HG03139 (cell line): ENCODE measurements at regions not wholly inside any gene's neighbourhood (a gene's known extent, or its start where the extent isn't known, plus 50 kb on each side); places are given as distances from the start of the nearest gene placed in this dataset.

ENCODE experiments used
- ATAC-seq: cut with Tn5 transposase; IDR thresholded peaks from one replicate; pipeline ENCODE4 v1.9.1; 2021; ENCODE audit not compliant: unreplicated experiment

DNA sequence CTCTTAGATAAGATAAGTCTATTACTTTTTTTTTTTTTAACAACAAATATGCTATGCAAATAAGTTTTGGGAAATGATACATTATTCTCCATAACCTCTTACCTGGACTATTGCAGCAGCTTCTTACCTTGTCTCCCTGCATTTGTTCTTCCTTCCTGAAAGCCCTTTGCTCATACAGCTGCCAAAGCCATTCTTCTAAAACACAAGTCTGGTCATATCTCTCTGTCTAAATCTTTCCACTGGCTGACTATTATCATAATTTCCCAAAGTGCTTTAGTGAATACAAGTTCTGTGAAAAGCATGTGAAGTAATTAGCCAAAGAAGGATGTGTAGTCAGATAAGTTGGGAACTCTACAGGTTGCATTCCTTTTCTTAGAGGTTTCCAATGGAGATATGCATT is 115.4 kb upstream of the CNTLN start:
- ATAC-seq, result no peak

- no peak for ATAC-seq
Measured at GRCh38 chr9:17018540-17019196, 116.2 kb upstream of the CNTLN start.

DNA sequence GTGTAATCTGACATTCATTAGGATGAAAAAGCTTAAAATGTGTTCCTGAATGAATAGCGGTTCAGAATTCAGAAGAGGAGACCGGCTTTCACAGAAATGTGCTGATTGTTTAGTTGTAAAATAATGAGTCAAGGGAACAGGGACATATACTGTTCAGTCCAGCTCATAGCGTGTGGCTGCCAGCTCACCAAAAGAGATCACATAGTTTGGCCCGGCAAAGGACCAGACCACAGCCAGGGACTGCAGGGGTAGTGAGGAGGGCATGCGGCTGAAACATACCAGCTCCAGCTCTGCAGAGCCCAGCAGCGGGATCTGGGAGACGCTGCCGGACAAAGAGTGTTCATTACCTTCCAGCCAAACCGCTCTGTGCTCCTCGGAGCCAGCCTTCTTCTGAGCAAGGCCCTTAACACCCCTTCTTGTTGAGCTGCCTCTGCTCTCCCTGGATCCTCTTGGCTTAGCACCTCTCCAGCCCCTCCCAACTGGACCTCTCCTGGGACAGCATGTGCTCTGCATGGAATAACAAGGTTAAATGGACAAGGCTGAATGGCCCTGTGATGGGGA is 116.8 kb upstream of the CNTLN start:
- ATAC-seq, result no peak

GRCh38 chr9:17013891-17014290 is 120.9 kb upstream of the CNTLN start:
- ATAC-seq, result no peak

DNA sequence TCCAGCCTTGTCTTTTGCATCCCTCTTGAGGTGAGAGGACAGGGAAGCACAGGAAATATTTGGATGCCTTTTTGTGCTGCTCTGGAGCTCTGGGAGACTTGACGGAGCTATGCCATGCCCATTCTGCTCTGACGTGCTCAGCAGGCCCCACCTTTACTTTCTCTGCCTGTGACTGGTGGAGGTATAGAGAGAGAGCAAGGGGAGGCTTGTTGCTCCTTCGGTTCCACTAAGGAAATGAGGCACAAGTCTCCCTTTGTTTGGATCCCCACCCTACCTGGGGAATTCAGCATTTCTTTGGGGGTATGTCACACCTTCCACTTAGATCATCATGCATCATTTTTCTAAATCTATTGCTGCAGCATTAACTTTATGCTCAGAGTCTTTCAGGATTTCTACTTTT is 121.8 kb upstream of the CNTLN start:
- ATAC-seq, result no peak

- ATAC-seq, result no peak
Measured at GRCh38 chr9:17011880-17012279, 123.0 kb upstream of the CNTLN start.

- no peak for ATAC-seq
Measured at GRCh38 chr9:17009071-17009470, 125.8 kb upstream of the CNTLN start.

DNA sequence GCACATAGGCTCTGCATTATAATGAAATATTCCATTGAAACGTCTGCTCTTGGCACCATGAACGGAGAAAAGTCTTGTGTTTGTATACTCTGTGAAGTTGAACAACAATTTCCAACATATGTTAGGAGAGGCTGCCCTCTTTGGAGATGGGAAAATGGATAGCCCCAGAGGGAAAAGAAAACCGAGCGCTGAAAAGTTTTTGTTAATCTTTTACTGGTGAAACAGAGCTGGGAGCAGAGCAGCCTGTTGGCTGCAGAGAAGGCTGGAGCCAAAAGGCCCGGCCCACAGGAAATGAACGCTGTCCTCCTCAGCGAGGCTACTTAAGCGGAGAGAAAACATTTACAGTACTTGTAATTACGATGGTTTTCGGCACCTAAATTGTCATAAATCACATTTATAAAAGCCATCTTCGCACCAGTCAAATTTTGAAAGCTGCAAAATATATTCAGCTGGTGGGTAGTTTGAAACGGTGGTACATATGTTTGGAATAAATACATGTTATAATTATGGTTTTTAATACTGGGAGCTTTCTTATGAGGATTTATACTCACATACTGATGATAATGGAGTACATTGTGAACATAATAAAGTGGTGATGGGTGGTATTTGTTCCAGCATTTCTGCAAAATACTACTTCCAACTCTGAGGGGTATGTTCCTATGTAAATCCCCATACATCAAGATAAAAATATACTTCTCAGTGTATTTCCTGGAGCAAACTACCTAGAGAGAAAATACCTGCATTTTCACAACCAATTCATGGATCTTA is 129.6 kb upstream of the CNTLN start:
- ATAC-seq, result no peak

GRCh38 chr9:17004500-17004899 is 130.3 kb upstream of the CNTLN start:
- no peak for ATAC-seq

- ATAC-seq, result no peak
Measured at GRCh38 chr9:17003576-17004240, 131.1 kb upstream of the CNTLN start.

- no peak for ATAC-seq
Measured at GRCh38 chr9:16996901-16997491, 126.5 kb upstream of the BNC2 start.

GRCh38 chr9:16992138-16992537 is 121.7 kb upstream of the BNC2 start:
- ATAC-seq, result no peak

GRCh38 chr9:16987026-16987425 is 116.6 kb upstream of the BNC2 start:
- ATAC-seq, result no peak

DNA sequence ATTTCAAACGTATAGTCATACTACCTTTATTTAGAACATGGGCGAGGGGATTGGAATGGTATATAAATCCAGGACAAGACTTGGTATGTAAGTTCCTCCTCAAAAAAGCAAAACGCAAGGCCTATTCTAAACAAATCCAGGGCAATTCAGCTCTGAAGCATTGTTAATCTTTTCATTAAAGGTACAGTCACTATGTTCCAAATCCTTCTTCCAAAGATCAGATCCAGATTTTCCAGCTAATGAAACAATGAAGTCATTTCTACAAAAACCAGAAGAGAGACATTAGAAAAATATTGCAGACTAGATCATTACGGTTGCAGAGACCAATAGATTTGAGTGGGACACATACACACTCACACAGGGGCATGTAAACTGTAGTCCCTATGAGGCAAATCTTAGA is 116.1 kb upstream of the BNC2 start:
- ATAC-seq, result no peak

GRCh38 chr9:16985559-16986348 is 115.3 kb upstream of the BNC2 start:
- ATAC-seq, result no peak

DNA sequence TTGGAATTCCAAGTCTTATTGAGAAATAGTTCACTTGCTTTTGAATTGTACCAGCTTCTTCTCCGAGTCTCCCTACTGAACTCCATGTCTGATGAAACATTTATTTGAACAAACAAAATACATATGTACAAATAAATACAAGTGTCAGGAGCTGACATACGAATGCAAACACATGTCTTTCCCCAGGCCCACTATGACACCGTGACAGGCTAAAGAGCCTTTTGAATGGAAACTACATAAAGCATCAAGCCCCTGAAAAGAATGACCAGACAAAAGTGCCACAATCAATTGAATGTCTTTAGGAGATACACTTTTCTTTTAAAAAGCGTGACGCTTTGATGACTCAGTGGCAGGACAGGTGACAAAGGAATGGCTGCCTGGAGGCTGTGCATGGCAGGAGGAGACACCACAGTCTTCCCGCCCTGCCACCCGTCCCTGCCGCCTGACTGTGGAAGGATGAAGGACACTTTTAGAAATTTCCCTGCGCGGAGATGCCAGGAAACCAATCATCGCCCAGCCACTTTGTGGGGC is 112.4 kb upstream of the BNC2 start:
- no peak for ATAC-seq

DNA sequence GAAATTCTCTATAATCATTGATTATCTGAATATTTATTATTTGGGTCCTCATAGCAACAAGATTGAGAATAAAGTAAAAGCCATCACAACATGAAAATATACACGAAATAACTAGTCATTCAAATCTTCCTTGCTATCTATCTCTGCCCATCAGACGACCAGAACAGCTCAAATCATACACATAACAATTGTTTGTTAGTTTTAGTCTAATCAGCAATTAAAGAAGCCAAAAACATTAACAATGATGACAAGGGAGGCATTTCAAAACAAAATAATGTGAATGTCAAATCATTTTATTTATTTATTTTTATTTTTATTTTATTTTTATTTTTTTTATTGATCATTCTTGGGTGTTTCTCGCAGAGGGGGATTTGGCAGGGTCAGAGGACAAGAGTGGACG is 106.0 kb upstream of the BNC2 start:
- ATAC-seq, result no peak

- no peak for ATAC-seq
Measured at GRCh38 chr9:16974436-16974835, 104.0 kb upstream of the BNC2 start.

- no peak for ATAC-seq
Measured at GRCh38 chr9:16970321-16970720, 99.9 kb upstream of the BNC2 start.

GRCh38 chr9:16964228-16964627 is 93.8 kb upstream of the BNC2 start:
- ATAC-seq, result no peak
